H9 (cell line): ENCODE measurements at regions not wholly inside any gene's neighbourhood (a gene's known extent, or its start where the extent isn't known, plus 50 kb on each side); places are given as distances from the start of the nearest gene placed in this dataset.

Source experiments
- DNase-seq: peaks from one replicate; pipeline ENCODE4 v3.0.0-alpha.2; 2017
- H2AFZ ChIP-seq: one replicate; pipeline ENCODE4 v1.6.1; 2013; ENCODE audit warnings: mild to moderate bottlenecking, low read length, control low read depth, moderate library complexity
- H2AK5ac ChIP-seq: 2 replicates; pipeline ENCODE4 v1.6.1; 2013; ENCODE audit warnings: low read length, control low read depth, mixed read lengths; ENCODE audit not compliant: insufficient read length
- H2BK120ac ChIP-seq: one replicate; pipeline ENCODE4 v1.6.1; 2013; ENCODE audit warnings: low read depth, mild to moderate bottlenecking, low read length, control low read depth, inconsistent platforms; ENCODE audit not compliant: poor library complexity, severe bottlenecking
- H2BK12ac ChIP-seq: 2 replicates; pipeline ENCODE4 v1.6.1; 2013; ENCODE audit warnings: low read length, control low read depth, mixed read lengths, low read depth; ENCODE audit not compliant: insufficient read length
- H2BK15ac ChIP-seq: 2 replicates; pipeline ENCODE4 v1.6.1; 2013; ENCODE audit warnings: low read depth, low read length, control low read depth
- H2BK20ac ChIP-seq: one replicate; pipeline ENCODE4 v1.6.1; 2013; ENCODE audit warnings: low read depth, mild to moderate bottlenecking, low read length, control low read depth, inconsistent platforms; ENCODE audit not compliant: poor library complexity, severe bottlenecking
- H2BK5ac ChIP-seq: 2 replicates; pipeline ENCODE4 v1.6.1; 2013; ENCODE audit warnings: low read length, control low read depth, mixed read lengths; ENCODE audit not compliant: insufficient read length
- H3K14ac ChIP-seq: 2 replicates; pipeline ENCODE4 v1.6.1; 2013; ENCODE audit warnings: low read length, control low read depth; ENCODE audit not compliant: insufficient read depth
- H3K18ac ChIP-seq: 2 replicates; pipeline ENCODE4 v1.6.1; 2013; ENCODE audit warnings: low read depth, mild to moderate bottlenecking, mixed read lengths, low read length, control low read depth; ENCODE audit not compliant: insufficient read length
- H3K23ac ChIP-seq: 2 replicates; pipeline ENCODE4 v1.6.1; 2013; ENCODE audit warnings: low read length, control low read depth, mixed read lengths, low read depth; ENCODE audit not compliant: insufficient read length
- H3K23me2 ChIP-seq: 2 replicates; pipeline ENCODE4 v1.6.1; 2013; ENCODE audit warnings: low read depth, mild to moderate bottlenecking, mixed read lengths, low read length, control low read depth; ENCODE audit not compliant: insufficient read length, poor library complexity, severe bottlenecking
- H3K27ac ChIP-seq: 2 replicates; pipeline ENCODE4 v1.5.1; 2013; ENCODE audit warnings: low read length, control low read depth, mixed read lengths, low read depth; ENCODE audit not compliant: insufficient read length
- H3K27me3 ChIP-seq: 2 replicates; pipeline ENCODE4 v1.6.1; 2013; ENCODE audit warnings: low read length, control low read depth, inconsistent platforms; ENCODE audit not compliant: insufficient read depth
- H3K4ac ChIP-seq: 2 replicates; pipeline ENCODE4 v1.6.1; 2013; ENCODE audit warnings: low read depth, mild to moderate bottlenecking, control low read depth, inconsistent platforms, low read length, moderate library complexity
- H3K4me1 ChIP-seq: 2 replicates; pipeline ENCODE4 v1.6.1; 2013; ENCODE audit warnings: low read length, control low read depth, inconsistent platforms; ENCODE audit not compliant: insufficient read depth
- H3K4me2 ChIP-seq: 2 replicates; pipeline ENCODE4 v1.6.1; 2013; ENCODE audit warnings: low read length, control low read depth, mixed read lengths; ENCODE audit not compliant: insufficient read length, insufficient read depth
- H3K56ac ChIP-seq: 2 replicates; pipeline ENCODE4 v1.6.1; 2013; ENCODE audit warnings: low read depth, mild to moderate bottlenecking, mixed read lengths, low read length, control low read depth; ENCODE audit not compliant: insufficient read length
- H3K79me1 ChIP-seq: 2 replicates; pipeline ENCODE4 v1.6.1; 2013; ENCODE audit warnings: low read depth, mild to moderate bottlenecking, moderate library complexity, low read length, control low read depth, inconsistent platforms; ENCODE audit not compliant: insufficient read depth, poor library complexity, severe bottlenecking
- H3K79me2 ChIP-seq: 2 replicates; pipeline ENCODE4 v1.6.1; 2013; ENCODE audit warnings: low read length, control low read depth, inconsistent platforms; ENCODE audit not compliant: insufficient read depth
- H3K9ac ChIP-seq: 2 replicates; pipeline ENCODE4 v1.6.1; 2013; ENCODE audit warnings: low read length, control low read depth, mixed read lengths; ENCODE audit not compliant: insufficient read length; ENCODE audit errors: extremely low read depth
- H3K9me3 ChIP-seq: one replicate; pipeline ENCODE4 v1.6.1; 2013; ENCODE audit warnings: low read depth, low read length, inconsistent platforms; ENCODE audit not compliant: control insufficient read depth
- H3T11ph ChIP-seq: one replicate; pipeline ENCODE4 v1.6.1; 2013; ENCODE audit warnings: mild to moderate bottlenecking, low read length, control low read depth, inconsistent platforms
- H4K20me1 ChIP-seq: one replicate; pipeline ENCODE4 v1.6.1; 2013; ENCODE audit not compliant: control insufficient read depth, insufficient read length, insufficient read depth
- H4K5ac ChIP-seq: 2 replicates; pipeline ENCODE4 v1.6.1; 2013; ENCODE audit warnings: low read depth, mild to moderate bottlenecking, mixed read lengths, low read length, control low read depth; ENCODE audit not compliant: insufficient read length
- H4K8ac ChIP-seq: replicated peaks from 2 replicates; pipeline ENCODE4 v1.6.1; 2013; ENCODE audit warnings: low read length, control low read depth, mixed read lengths, low read depth; ENCODE audit not compliant: insufficient read length
- H4K91ac ChIP-seq: 2 replicates; pipeline ENCODE4 v1.6.1; 2013; ENCODE audit warnings: low read depth, mild to moderate bottlenecking, moderate library complexity, mixed read lengths, low read length, control low read depth; ENCODE audit not compliant: insufficient read length
- H3K27ac Mint-ChIP-seq, 3 experiments: 2 replicates in 2 of 3; 3 replicates in 1 of 3; pipeline ENCODE4 v1.8.0; 2020 to 2021; ENCODE audit warnings: mixed read lengths in 3 of 3, mild to moderate bottlenecking in 1 of 3, moderate library complexity in 1 of 3
- H3K27me3 Mint-ChIP-seq: 2 replicates; pipeline ENCODE4 v1.8.0; 2021; ENCODE audit warnings: low read depth, mild to moderate bottlenecking, moderate library complexity, mixed read lengths
- H3K36me3 Mint-ChIP-seq, 3 experiments: 2 replicates in 2 of 3; 3 replicates in 1 of 3; pipeline ENCODE4 v1.8.0; 2020 to 2021; ENCODE audit warnings: low read depth in 3 of 3, mixed read lengths in 3 of 3; ENCODE audit not compliant: insufficient read depth in 1 of 3
- H3K4me1 Mint-ChIP-seq, 2 experiments: 2 replicates each; pipeline ENCODE4 v1.8.0; 2020; ENCODE audit warnings: mixed read lengths in 2 of 2
- H3K4me3 Mint-ChIP-seq, 2 experiments: 2 replicates in 1 of 2; 3 replicates in 1 of 2; pipeline ENCODE4 v1.8.0; 2020 to 2021; ENCODE audit warnings: mild to moderate bottlenecking in 2 of 2, mixed read lengths in 2 of 2, moderate library complexity in 1 of 2
- H3K9me3 Mint-ChIP-seq, 2 experiments: 2 replicates in 1 of 2; 3 replicates in 1 of 2; pipeline ENCODE4 v1.8.0; 2020; ENCODE audit warnings: mild to moderate bottlenecking in 2 of 2, mixed read lengths in 2 of 2, moderate library complexity in 1 of 2
- WGBS: extraction: QIAGEN DNeasy Blood & Tissue Kit; methylation state at CpG from one replicate; pipeline ENCODE4 v1.1.7; 2013; ENCODE audit warnings: missing lambda C conversion rate, low lambda C conversion rate, mixed read lengths; ENCODE audit not compliant: insufficient read length; ENCODE audit errors: extremely low coverage; 5-methylcytosine and 5-hydroxymethylcytosine counted together
- TF ChIP-seq, protein P1 (sequence below): fragments of 200-600 bp; sonication (generic); conservative IDR thresholded peaks from 3 replicates; pipeline ENCODE4 v1.8.0; 2021; ENCODE audit warnings: antibody characterized with exemption, mild to moderate bottlenecking

DNA sequence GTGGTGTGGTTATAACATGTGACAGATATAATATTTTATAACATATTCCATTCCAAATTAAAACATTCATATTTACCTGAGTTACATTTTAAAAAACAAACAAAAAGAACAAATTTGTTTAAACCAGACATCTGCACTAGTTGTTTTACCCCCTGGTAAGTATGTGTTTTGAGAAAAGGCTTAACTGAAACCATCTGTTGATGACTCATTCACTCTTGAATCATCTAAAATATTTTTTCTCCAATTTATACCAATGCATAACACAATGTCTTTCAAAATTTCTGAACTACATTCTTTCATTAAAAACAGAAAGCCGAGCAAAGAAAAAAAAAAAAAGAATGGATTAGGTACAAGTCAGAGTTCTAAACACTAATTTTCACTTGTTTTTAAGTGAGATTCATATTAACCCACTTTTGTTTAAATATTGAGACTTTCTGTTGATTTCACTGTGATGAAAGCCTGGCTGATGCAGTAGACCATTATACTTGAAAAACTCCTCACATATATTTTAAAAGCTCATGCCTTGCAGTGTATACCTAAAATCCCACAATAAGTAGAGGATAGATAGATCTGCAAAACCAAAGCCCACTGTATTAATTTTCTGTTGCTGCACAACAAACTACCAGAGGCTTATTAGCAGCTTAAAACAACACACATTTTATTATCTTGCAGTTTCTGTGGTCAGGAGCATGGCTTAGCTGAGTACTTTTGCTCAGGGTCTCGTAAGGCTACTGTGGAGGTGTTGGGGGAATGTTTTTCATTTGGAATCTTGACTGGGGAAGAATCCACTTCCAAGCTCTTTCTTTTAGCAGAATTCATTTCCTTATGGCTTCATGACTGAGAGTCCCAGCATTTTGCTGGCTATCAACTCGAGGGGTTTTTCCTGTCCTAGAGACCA is 221.5 kb downstream of the PCDH18 start:
- Histone ChIP-seq H3K27me3 (no peaks in the 10 kb centered on the region), H3K9me3 (no peaks in the 10 kb centered on the region), H2BK5ac (no peak overlapping the region), H3K23me2 (no peaks in the 10 kb centered on the region), H3K9ac (no peak overlapping the region), H4K8ac (no peak overlapping the region), H2AK5ac (no peak overlapping the region), H3K79me2 (no peaks in the 10 kb centered on the region), H2BK15ac (no peak overlapping the region), H3K4me2 (no peak overlapping the region), H3K4me1 (no peaks in the 10 kb centered on the region), H4K91ac (no peak overlapping the region), H3K4ac (no peak overlapping the region), H3K79me1 (no peaks in the 10 kb centered on the region), H3K56ac (no peak overlapping the region), H3T11ph (no peak overlapping the region), H3K27ac (no peak overlapping the region), H2BK20ac (no peak overlapping the region), H2BK120ac (no peak overlapping the region), H2BK12ac (no peak overlapping the region), H2AFZ (no peak overlapping the region), H3K23ac (no peak overlapping the region), H4K20me1 (no peaks in the 10 kb centered on the region), H3K18ac (no peak overlapping the region), H4K5ac (no peak overlapping the region), H3K14ac (no peak overlapping the region)
- Mint-ChIP-seq H3K9me3 (no peaks in the 10 kb centered on the region), H3K27ac (peak overlapping the region in 2 of 3 experiments; percentile 37 to 49; a peak in 2 of 7 replicates), H3K36me3 (no peaks in the 10 kb centered on the region), H3K27me3 (no peaks in the 10 kb centered on the region), H3K4me1 (peaks cover 3 to 10% of the 10 kb centered on the region in 2 experiments; a peak in 3 of 4 replicates), H3K4me3 (no peak overlapping the region)
- DNase-seq: no peak
- no CpG with 5 or more reads among the region's 3 CpGs for WGBS
- TF ChIP-seq, protein P1, sequence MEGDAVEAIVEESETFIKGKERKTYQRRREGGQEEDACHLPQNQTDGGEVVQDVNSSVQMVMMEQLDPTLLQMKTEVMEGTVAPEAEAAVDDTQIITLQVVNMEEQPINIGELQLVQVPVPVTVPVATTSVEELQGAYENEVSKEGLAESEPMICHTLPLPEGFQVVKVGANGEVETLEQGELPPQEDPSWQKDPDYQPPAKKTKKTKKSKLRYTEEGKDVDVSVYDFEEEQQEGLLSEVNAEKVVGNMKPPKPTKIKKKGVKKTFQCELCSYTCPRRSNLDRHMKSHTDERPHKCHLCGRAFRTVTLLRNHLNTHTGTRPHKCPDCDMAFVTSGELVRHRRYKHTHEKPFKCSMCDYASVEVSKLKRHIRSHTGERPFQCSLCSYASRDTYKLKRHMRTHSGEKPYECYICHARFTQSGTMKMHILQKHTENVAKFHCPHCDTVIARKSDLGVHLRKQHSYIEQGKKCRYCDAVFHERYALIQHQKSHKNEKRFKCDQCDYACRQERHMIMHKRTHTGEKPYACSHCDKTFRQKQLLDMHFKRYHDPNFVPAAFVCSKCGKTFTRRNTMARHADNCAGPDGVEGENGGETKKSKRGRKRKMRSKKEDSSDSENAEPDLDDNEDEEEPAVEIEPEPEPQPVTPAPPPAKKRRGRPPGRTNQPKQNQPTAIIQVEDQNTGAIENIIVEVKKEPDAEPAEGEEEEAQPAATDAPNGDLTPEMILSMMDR: no peak
